Left lung (tissue), 4 donors: ENCODE measurements at regions not wholly inside any gene's neighbourhood (a gene's known extent, or its start where the extent isn't known, plus 50 kb on each side); places are given as distances from the start of the nearest gene placed in this dataset.
A peak's percentile ranks its signal among the peaks of the same experiment; 100 is the strongest.

Source experiments
- ATAC-seq: fragments of 200-7000 bp; cut with Tn5 transposase; one replicate; pipeline ENCODE4 v1.9.1; 2020; ENCODE audit warnings: moderate library complexity
- DNase-seq, 4 donors: peaks; one replicate each; pipeline ENCODE4 v3.0.0-alpha.2; 2013 to 2020
- H3K27ac ChIP-seq, 2 donors: fragments of 200-600 bp; sonication (generic) in 1 of 2; one replicate each; pipeline versions ENCODE4 v1.5.0 to v1.8.0; 2020 to 2021
- H3K27me3 ChIP-seq, 2 donors: fragments of 200-600 bp; sonication (generic) in 1 of 2; one replicate each; pipeline versions ENCODE4 v1.5.0 to v1.8.0; 2020 to 2021
- H3K36me3 ChIP-seq, 2 donors: fragments of 200-600 bp; sonication (generic) in 1 of 2; one replicate each; pipeline versions ENCODE4 v1.5.0 to v1.8.0; 2020 to 2021
- H3K4me1 ChIP-seq, 2 donors: fragments of 200-600 bp; one replicate each; pipeline ENCODE4 v1.8.0; 2021
- H3K4me3 ChIP-seq, 2 donors: fragments of 200-600 bp; sonication (generic) in 1 of 2; one replicate each; pipeline versions ENCODE4 v1.5.0 to v1.8.0; 2020 to 2021; ENCODE audit warnings: mild to moderate bottlenecking in 1 of 2
- H3K9me3 ChIP-seq, 2 donors: fragments of 200-600 bp; sonication (generic) in 1 of 2; one replicate each; pipeline versions ENCODE4 v1.5.0 to v1.8.0; 2020 to 2021
- intact Hi-C, 2 donors: fragments of 100-400 bp; cut with DNase I; formaldehyde crosslinking; loops; one replicate each; pipeline versions ENCODE4 v1.11.2 to v1.14.2; 2022
- TF ChIP-seq, protein P1 (sequence below), 2 donors: fragments of 200-600 bp; sonication (generic) in 1 of 2; IDR thresholded peaks; one replicate each; pipeline versions ENCODE4 v1.5.0 to v1.8.0; 2021; ENCODE audit warnings: antibody characterized with exemption in 2 of 2
- donor health status: DM: no; HTN: yes; CAD: no.
- donor health status: DM: no; HTN: no; CAD: no.

DNA sequence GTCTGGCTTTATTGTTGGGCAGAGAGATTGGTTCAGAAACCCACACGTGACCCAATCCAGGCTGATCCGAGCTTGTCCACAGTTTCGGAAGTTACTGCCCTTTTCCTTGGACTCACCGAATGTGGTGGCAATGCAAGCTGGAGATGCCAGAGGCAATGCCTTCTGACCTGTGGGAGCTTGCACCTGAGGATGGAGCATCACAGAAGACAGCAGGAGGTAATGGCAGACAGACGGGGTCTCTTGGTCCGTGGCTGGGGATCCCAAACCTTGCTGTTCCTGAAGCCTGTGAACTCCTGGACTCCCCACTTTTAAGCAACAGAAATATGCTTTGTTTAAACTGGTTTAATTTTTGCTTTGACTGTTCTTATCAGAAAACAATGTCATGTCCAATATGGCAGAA lies 265.2 kb upstream of the IRX1 start:
- DNase-seq = no peak
- intact Hi-C loops = no loop called here
- no peaks in the 10 kb centered on the region for H3K27me3 ChIP-seq
- no peak overlapping the region for H3K27ac ChIP-seq
- H3K4me1 ChIP-seq = no peaks in the 10 kb centered on the region
- no peak for ATAC-seq
- H3K4me3 ChIP-seq = no peak overlapping the region
- H3K36me3 ChIP-seq = no peaks in the 10 kb centered on the region
- TF ChIP-seq, protein P1, sequence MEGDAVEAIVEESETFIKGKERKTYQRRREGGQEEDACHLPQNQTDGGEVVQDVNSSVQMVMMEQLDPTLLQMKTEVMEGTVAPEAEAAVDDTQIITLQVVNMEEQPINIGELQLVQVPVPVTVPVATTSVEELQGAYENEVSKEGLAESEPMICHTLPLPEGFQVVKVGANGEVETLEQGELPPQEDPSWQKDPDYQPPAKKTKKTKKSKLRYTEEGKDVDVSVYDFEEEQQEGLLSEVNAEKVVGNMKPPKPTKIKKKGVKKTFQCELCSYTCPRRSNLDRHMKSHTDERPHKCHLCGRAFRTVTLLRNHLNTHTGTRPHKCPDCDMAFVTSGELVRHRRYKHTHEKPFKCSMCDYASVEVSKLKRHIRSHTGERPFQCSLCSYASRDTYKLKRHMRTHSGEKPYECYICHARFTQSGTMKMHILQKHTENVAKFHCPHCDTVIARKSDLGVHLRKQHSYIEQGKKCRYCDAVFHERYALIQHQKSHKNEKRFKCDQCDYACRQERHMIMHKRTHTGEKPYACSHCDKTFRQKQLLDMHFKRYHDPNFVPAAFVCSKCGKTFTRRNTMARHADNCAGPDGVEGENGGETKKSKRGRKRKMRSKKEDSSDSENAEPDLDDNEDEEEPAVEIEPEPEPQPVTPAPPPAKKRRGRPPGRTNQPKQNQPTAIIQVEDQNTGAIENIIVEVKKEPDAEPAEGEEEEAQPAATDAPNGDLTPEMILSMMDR (IDR thresholded peaks at IDR 0.05) = no peak
- H3K9me3 ChIP-seq = peaks cover 0 to 2% of the 10 kb centered on the region in 2 donors

DNA sequence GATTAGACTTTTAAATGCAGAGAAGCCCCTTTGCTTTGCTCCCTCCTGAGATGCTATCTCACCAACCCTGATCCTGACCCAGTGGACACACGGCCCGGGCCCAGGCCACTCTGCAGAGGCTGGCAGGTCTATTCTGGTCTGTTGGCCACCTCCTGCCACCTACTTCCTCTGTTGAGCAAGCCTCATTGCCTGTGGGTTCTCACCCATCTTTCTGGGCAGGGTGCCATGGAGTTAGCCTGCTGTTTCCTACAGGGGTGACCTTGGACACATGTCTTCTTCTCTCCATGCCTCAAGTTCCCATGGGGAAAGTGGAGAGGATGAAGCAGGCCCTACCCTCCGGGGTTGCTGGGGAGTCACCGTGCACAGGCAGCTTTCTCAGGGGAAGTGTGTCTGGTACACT lies 266.2 kb upstream of the IRX1 start:
- TF ChIP-seq, protein P1 (IDR thresholded peaks at IDR 0.05) = no peak
- DNase-seq (peak in 1 of 4 donors; percentile 45), ATAC-seq (no peak)
- H3K27me3 ChIP-seq = no peaks in the 10 kb centered on the region
- H3K36me3 ChIP-seq = no peaks in the 10 kb centered on the region
- peaks cover 0 to 7% of the 10 kb centered on the region in 2 donors for H3K9me3 ChIP-seq
- intact Hi-C loops = no loop called here
- no peak overlapping the region for H3K27ac ChIP-seq
- H3K4me3 ChIP-seq = no peak overlapping the region
- H3K4me1 ChIP-seq = no peaks in the 10 kb centered on the region

DNA sequence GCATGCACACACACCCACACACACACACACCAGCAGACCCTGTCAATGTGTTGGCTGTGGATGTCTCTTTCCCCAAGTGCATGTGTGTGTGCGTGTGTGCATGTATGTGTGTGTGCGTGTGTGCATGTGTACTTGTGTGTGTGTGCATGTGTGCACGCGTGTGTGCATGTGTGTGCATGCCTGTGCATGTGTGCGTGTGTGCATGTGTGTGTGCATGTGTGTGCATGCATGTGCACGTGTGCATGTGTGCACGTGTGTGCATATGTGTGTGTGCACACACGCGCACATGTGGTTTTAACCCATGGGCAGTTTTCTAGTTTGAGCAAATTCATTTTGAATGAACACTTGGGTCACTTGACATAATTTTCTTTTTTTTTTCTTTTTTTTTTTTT lies 268.8 kb upstream of the IRX1 start:
- no peak for ATAC-seq
- Histone ChIP-seq H3K4me1 (no peaks in the 10 kb centered on the region), H3K9me3 (peaks cover 0 to 7% of the 10 kb centered on the region in 2 donors), H3K27ac (no peak overlapping the region), H3K36me3 (no peaks in the 10 kb centered on the region), H3K27me3 (no peaks in the 10 kb centered on the region), H3K4me3 (no peak overlapping the region)
- TF ChIP-seq, protein P1 (IDR thresholded peaks at IDR 0.05) = no peak
- intact Hi-C loops = no loop called here
- no peak for DNase-seq

DNA sequence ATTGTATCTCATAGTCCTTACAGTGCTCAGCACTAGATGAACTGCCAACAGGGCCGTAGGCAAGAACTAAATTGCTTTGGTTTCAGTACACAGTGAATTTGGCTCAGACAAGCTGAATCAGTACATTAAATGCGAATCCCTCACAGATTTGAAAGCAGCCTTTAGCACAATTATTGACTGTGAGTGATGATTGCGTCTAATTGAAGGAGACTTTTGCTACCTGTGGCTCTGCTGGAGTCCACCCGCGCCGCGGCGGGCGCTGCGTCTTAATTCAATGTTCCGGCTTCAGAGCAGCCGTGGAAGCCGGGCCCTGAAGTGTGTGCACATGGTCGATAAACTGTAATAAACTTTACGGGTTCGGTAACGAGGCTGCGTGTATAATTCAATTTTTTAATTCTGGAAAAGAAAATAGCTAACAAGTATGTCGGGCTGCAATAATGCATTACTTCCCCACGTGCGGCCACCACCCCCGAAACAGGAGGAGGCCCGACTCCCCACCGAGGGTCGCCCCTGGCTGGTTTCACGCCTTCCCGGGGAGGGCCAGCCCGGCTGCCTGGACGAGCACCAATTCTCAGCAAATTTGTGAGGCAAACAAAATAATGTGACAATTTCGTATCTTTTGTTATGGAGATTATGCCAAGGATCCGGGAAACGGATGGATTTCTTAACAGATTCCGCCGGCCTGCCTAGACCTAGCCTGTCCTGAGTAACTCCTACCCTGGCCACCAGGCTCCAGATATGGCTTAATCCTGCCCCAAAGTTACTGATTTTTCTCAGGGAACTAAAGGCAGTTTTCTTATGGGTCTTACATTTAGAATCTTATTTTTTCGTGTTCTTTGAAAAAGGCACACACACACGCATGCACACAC lies 269.4 kb upstream of the IRX1 start:
- H3K9me3 ChIP-seq = peaks cover 0 to 7% of the 10 kb centered on the region in 2 donors
- ATAC-seq (no peak), DNase-seq (peak in 1 of 4 donors; percentile 70)
- no peak overlapping the region for H3K27ac ChIP-seq
- H3K4me3 ChIP-seq = no peak overlapping the region
- no peaks in the 10 kb centered on the region for H3K27me3 ChIP-seq
- TF ChIP-seq, protein P1 (IDR thresholded peaks at IDR 0.05) = no peak
- H3K4me1 ChIP-seq = no peaks in the 10 kb centered on the region
- intact Hi-C loops = no loop called here
- H3K36me3 ChIP-seq = no peaks in the 10 kb centered on the region

DNA sequence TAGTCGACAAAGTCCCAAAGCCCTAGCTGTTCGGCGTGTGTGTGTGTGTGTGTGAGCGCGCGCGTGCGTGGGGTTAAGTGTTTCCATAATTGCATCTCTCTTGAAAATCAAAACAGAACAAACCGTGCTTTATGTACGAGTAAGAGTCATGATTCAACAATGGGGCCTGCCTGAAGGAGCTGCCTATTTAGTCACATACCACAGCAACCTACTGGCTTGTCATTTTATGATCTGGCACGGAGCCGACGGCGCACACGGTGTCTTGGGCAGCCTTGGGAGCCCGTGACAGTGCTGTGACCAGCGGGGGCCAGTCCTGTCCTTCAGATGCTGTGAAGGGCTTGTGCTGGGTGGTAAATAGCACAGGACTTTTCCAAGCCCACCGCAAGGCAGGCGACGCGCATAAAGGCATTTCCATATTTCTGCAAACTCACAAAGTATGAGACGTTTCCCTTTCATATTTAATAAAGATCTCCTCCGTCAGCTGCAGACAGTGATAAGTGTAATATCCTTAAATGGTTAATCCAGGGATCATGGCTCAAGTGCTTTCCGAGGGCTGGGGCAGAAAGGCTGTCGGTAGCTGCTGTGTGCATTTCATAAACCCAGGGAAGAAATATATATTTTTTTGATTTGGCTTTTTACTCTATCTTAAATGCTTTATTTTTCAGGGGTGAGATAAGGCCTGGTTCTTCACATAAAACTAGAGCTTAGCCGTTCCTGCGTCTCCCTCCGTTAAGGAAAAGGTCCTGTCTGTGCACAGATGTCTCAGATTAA lies 270.2 kb upstream of the IRX1 start:
- peak; percentile 85 for ATAC-seq
- TF ChIP-seq, protein P1 (IDR thresholded peaks at IDR 0.05) = no peak
- no peaks in the 10 kb centered on the region for H3K27me3 ChIP-seq
- no peak overlapping the region for H3K4me3 ChIP-seq
- H3K27ac ChIP-seq = no peak overlapping the region
- intact Hi-C loops = no loop called here
- H3K9me3 ChIP-seq = peaks cover 0 to 7% of the 10 kb centered on the region in 2 donors
- DNase-seq = peak in 2 of 4 donors; percentile 31 to 66
- H3K4me1 ChIP-seq = no peaks in the 10 kb centered on the region
- H3K36me3 ChIP-seq = no peaks in the 10 kb centered on the region
